ENCODE measurements at regions not wholly inside any gene's neighbourhood (a gene's known extent, or its start where the extent isn't known, plus 50 kb on each side); places are given as distances from the start of the nearest gene placed in this dataset.

DNA sequence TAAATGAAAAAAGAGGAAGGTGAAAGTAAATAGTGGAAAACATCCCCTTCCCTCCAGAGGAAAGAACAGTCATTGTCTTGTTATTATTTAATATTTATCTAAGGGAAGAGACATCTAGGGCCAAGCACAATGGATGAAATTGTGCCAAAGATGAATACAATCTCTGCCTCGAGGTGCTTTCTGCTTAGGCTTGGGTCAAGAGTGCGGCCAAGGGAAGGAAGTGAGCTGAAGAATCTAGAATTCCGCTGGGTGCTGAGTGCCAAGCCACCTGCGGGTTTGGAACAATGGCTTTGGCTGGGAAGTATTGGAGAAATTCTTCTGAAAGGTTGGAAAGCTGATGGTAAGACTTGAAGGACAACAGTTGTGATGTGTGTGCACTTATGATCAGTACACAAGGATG is 531.3 kb upstream of the FZD8 start:
- no peak for DNase-seq (ENCODE audit: low spot score)

DNA sequence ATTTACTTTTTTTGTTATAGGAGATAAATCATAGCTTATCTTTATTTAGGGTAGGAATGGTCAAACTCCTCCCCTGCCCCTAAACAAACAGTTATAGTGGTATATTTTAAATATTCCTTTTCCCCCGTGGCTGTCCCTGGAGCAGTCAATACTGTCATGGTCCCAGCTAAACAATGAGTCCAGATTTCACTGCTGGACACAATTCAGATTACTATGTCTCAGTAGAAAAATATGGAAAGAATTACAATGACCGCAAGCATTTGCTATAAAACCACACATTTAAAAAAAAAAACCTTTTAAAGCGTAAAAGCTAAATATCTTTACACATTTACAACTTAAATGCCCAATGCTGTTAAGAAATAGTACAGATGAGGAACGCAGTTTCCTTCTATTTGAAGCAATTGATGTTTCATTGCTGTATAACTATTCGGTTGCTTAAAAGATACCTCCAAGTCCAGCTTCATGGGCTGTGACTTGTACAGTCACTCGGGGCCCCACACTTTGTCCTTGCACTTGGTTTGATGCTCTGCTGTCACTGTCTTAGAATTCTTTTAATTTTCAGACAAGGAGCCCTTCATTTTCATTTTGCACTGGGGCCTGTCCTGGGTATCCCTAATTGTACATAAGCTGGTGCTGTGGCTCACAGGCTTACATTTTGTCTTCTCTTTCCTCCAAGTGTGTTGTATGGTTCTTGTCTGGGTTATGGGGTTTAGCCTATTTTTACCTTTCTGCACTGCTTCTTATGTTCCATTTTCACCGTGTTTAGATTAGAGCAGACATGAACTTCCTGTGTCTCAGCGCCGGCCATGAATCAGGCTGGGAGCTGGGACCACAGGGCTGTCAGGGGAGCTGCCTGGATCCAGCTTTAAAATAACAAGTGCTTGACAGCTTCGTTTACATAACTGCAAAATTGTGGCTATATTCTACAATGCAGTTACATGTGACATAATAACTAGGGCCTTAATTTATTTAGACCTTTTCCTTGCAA is 530.2 kb upstream of the FZD8 start:
- DNase-seq (ENCODE audit: low spot score), result no peak

DNA sequence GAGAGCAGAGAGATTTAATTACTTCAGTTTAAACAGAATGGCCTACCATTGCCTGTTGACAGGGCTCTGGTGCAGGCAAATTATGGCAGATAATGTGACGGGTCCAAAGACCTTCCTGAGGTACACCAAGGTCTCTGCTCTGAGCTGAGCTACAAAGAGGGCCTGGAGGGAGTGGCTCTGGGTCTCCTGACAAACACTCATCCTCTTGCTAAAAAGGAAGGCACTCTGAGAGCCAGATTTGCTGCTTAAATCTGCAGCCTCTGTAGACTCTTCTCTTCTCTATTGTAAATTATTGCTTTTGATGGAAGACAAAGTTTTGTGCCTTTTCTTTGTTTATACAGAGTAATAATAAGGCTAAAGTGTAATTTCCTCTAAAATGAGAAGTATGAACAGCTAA is 529.5 kb upstream of the FZD8 start:
- DNase-seq (ENCODE audit: low spot score), result no peak

GRCh38 chr10:36170943-36171501 is 528.9 kb upstream of the FZD8 start:
- DNase-seq (ENCODE audit: low spot score), result no peak

DNA sequence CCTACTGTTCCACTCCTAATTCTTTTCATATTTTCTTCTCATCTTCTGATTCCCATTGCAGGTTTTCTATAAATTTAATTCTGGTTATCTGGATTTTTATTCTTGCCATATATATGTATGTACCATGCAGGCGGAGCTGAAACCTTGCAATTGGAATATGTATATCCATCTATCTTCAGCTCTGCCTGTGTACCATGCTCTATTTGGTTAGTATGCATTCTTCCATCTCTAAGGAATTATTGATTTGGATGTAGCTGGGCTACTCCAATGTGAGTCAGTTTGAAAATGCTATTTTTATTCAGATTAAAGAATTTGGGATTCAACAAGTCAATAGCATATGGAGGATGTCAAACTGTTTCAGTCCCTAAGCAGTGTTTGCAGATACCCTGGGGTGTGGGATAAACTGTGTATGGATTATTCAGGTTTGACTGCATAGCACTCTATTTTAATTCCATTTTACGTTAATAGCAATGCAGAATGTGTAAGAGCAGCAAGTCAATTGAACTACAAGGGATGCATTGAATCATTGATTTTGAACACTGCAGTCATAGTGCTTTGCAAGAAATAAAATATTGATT is 528.1 kb upstream of the FZD8 start:
- no peak for DNase-seq (ENCODE audit: low spot score)

GRCh38 chr10:36168777-36169176 is 526.7 kb upstream of the FZD8 start:
- no peak for DNase-seq (ENCODE audit: low spot score)

DNA sequence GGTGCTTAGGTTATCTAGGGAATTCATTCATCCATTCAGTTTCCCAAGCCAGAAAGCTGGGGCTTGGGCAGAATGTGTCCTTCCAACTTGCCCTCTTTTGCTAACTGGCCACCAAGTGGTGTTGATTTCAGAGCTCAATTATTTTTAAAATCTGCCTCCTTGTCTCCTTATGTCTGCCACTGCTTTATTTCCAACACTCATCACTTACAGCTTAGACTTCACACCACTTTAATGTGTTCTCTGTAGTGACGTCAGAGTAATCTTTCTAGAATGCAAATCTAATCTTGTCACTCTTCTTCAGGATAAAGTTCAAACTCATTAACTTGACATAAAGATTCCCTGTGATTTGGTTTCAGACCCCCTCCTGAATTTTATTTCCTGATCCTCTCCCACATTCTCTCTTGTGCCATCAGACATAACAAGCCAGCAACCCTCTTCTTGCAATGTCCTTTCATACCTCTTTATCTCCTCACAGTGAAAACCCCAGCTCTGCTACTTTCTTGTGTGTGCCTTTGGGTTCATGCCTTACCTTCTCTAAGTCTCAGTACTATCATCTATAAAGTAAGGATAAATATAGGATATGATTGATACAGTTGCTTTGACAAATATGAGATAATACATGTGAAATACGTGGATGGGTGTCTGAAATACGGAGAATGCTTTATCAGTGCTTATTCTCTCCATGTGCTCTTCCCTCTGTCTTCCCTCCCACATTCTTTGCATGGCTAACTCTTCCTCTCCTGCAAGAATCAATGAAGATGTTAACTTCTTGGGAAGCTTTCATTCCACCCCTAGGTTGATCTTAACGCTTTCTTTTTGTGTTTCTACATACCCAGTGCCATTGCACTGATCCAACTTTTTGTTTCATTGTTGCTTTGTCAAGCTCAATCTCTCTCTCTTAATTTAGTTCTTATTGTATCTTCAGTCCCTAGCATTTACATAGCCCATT is 522.7 kb upstream of the FZD8 start:
- DNase-seq (ENCODE audit: low spot score), result no peak

DNA sequence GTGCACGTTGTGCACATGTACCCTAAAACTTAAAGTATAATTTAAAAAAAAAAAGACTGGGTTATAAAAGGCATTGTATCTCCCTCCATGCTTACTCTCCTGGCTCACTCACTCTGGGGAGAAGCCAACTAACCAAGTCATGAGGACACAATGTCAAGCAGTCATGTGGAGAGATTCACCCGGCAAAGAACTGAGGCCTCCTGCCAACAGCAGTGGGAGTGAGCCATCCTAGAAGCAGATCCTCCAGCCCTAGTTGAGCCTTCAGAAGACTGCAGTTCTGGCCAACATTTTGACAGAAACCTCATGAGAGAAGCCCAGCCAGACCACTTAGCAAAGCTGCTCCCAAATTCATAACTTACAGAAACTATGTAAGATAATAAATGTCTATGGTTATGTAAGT is 521.7 kb upstream of the FZD8 start:
- no peak for DNase-seq (ENCODE audit: low spot score)

GRCh38 chr10:36157486-36157885 is 515.4 kb upstream of the FZD8 start:
- DNase-seq (ENCODE audit: low spot score), result no peak

GRCh38 chr10:36148207-36148606 is 506.1 kb upstream of the FZD8 start:
- DNase-seq (ENCODE audit: low spot score), result no peak

- no peak for DNase-seq (ENCODE audit: low spot score)
Measured at GRCh38 chr10:36147529-36147928, 505.4 kb upstream of the FZD8 start.

- no peak for DNase-seq (ENCODE audit: low spot score)
Measured at GRCh38 chr10:36141856-36142560, 499.9 kb upstream of the FZD8 start.

DNA sequence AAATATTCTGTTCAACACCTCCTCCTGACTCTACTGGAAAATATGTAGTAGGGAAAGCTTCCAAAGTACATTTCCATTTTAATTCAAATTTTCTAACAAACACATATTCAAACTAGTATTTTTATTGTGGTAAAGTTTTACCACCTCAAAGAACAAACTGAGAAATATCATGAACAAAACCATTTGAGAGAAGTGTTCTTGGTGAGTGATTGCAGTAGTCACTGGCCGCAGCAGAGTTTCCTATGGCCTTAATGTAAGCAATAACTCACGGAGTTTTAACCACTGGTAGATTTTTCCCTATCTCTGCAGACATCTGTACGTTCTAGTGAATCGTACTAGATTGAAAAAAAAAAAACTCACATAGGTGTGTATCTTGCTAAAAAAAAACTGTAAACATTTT is 487.0 kb upstream of the FZD8 start:
- DNase-seq (ENCODE audit: low spot score), result no peak

- no peak for DNase-seq (ENCODE audit: low spot score)
Measured at GRCh38 chr10:36126076-36126475, 484.0 kb upstream of the FZD8 start.

DNA sequence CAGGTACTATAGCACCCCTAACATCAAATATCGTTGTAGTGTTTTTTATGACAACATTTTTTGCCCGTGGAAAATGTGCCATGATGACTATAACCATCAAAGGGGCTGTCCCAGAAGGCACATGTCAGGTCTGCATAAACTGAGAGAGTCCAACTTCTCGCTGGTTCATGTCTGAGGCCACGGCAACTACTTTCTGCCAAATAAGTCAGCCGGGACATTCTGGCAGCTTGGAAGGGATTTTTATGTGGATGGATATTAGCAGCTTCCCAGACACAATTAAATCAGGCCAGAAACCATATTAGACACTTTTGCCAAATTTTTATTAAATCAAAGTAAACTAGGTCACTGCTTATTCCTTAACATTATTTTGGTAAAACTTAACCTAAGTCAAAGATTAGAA is 477.4 kb upstream of the FZD8 start:
- DNase-seq (ENCODE audit: low spot score), result peak; percentile 3

- DNase-seq (ENCODE audit: low spot score), result no peak
Measured at GRCh38 chr10:36118314-36118713, 476.2 kb upstream of the FZD8 start.

DNA sequence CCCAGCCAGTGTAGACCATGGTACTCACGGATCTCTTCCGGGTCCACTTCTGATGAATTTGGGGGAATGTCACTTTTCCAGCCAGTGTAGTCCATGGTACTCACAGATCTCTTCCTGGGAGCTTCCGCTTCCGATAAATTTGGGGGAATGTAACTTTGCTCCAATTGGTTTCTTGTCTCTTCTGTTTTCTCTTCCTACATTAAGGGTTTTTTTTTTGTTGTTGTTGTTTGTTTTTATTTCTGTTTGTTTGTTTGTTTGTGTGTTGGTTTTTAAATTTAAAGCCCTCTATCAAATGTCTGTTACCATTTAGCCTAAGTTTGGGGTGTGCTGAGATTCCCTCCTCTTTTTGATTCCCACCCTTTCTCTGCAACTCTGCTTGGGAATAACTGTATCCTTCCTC is 475.8 kb upstream of the FZD8 start:
- no peak for DNase-seq (ENCODE audit: low spot score)

GRCh38 chr10:36117231-36117630 is 475.1 kb upstream of the FZD8 start:
- no peak for DNase-seq (ENCODE audit: low spot score)

DNA sequence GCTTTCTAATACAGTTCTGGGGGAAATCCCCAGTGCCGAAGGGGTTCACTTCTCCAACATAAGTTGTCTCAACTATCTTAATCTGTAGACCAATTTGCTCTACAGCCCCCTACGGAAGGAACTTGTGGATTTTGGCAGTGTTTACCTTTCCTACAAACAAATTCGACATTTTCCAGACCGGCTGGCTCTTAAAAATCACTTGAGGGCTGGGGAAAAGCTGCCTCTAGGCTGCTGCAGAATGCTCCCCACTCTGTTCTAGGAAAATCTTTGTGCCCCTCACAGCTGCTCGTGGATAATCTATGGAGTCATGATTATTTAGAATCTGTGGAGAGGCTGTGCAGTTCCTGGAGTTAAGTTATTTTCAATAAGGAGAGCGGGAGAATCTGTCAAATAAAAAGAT is 474.6 kb upstream of the FZD8 start:
- DNase-seq (ENCODE audit: low spot score), result no peak

DNA sequence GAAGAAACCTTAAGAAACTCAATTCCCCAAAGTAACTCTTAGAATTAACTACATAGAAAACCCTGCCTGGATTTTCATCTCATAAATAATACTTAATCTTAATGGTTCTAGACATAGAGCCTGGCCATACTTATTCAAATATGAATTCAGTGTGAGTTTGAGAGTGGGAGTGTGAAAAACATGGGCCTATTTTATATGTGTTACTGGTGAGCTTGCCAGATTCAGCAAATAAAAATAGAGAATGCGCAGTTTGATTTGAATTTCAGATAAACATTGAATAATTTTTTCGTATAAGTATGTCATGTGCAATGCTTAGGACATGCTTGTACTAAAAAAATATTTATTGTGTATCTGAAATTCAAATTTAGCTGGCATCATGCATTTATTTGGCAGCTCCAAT is 473.9 kb upstream of the FZD8 start:
- DNase-seq (ENCODE audit: low spot score), result no peak

DNA sequence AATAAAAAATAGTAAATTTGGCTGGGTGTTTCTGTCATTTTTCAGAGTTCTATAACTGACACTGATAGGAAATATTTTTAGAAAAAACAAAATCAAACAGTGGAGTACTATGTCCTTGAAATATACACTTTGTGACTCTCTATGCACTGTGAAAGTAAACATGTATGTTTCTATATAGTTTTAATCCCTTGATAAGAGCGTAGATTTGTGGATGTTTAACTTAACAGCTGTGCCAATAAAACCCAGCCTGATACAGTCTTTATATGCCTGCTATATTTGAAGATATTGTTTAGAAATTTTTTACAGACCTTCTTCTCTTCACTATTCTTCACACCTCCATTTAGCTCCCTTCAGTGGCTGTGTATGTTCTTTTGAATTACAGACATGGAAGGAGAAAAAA is 473.3 kb upstream of the FZD8 start:
- no peak for DNase-seq (ENCODE audit: low spot score)

- no peak for DNase-seq (ENCODE audit: low spot score)
Measured at GRCh38 chr10:36114913-36115312, 472.8 kb upstream of the FZD8 start.

All from cerebellar cortex (tissue), 1 donor.